Mesendoderm (in vitro differentiated cells): ENCODE measurements at regions not wholly inside any gene's neighbourhood (a gene's known extent, or its start where the extent isn't known, plus 50 kb on each side); places are given as distances from the start of the nearest gene placed in this dataset.
"Not testable (repeated sequence)": the region's sequence is repeated elsewhere in the genome, so short reads cannot be mapped to it uniquely, and the experiment has no call there.

Source experiments
- DNase-seq: peaks from one replicate; pipeline ENCODE4 v3.0.0; 2013
- H2AK5ac ChIP-seq: 2 replicates; pipeline ENCODE4 v1.6.1; 2013; ENCODE audit warnings: low read length, inconsistent platforms
- H2BK120ac ChIP-seq: 2 replicates; pipeline ENCODE4 v1.6.1; 2013; ENCODE audit warnings: low read depth, mild to moderate bottlenecking, low read length, moderate library complexity, mixed read lengths
- H2BK15ac ChIP-seq: replicated peaks from 2 replicates; pipeline ENCODE4 v1.6.1; 2013; ENCODE audit warnings: low read depth, mild to moderate bottlenecking, moderate library complexity
- H2BK5ac ChIP-seq: 2 replicates; pipeline ENCODE4 v1.6.1; 2013; ENCODE audit warnings: low read length, inconsistent platforms
- H3K18ac ChIP-seq: 2 replicates; pipeline ENCODE4 v1.6.1; 2013; ENCODE audit warnings: mild to moderate bottlenecking, low read length, mixed read lengths
- H3K23ac ChIP-seq: one replicate; pipeline ENCODE4 v1.6.1; 2013; ENCODE audit warnings: low read length
- H3K27ac ChIP-seq: 2 replicates; pipeline ENCODE4 v1.5.1; 2013; ENCODE audit warnings: low read depth, mild to moderate bottlenecking, inconsistent platforms, low read length, moderate library complexity
- H3K27me3 ChIP-seq: 2 replicates; pipeline ENCODE4 v1.6.1; 2013; ENCODE audit warnings: low read length, control low read depth, mild to moderate bottlenecking, inconsistent platforms; ENCODE audit not compliant: insufficient read depth, poor library complexity
- H3K36me3 ChIP-seq: 2 replicates; pipeline ENCODE4 v1.6.1; 2013; ENCODE audit warnings: low read length, inconsistent platforms; ENCODE audit not compliant: control insufficient read depth, insufficient read depth
- H3K4ac ChIP-seq: one replicate; pipeline ENCODE4 v1.6.1; 2013; ENCODE audit warnings: low read depth, mild to moderate bottlenecking, low read length, moderate library complexity
- H3K4me1 ChIP-seq: 2 replicates; pipeline ENCODE4 v1.6.1; 2013; ENCODE audit warnings: low read depth, low read length, inconsistent platforms; ENCODE audit not compliant: control insufficient read depth
- H3K4me2 ChIP-seq: 2 replicates; pipeline ENCODE4 v1.6.1; 2013; ENCODE audit warnings: low read length
- H3K4me3 ChIP-seq: 2 replicates; pipeline ENCODE4 v1.5.1; 2013; ENCODE audit warnings: mild to moderate bottlenecking, low read length
- H3K56ac ChIP-seq: one replicate; pipeline ENCODE4 v1.6.1; 2013; ENCODE audit warnings: low read length
- H3K79me1 ChIP-seq: 2 replicates; pipeline ENCODE4 v1.6.1; 2013; ENCODE audit warnings: low read length, inconsistent platforms
- H3K79me2 ChIP-seq: 2 replicates; pipeline ENCODE4 v1.6.1; 2013; ENCODE audit warnings: mild to moderate bottlenecking, low read length; ENCODE audit not compliant: control insufficient read depth, insufficient read depth
- H3K9ac ChIP-seq: 2 replicates; pipeline ENCODE4 v1.6.1; 2013; ENCODE audit warnings: low read length, inconsistent platforms
- H4K5ac ChIP-seq: one replicate; pipeline ENCODE4 v1.6.1; 2013; ENCODE audit warnings: low read length
- H4K8ac ChIP-seq: one replicate; pipeline ENCODE4 v1.6.1; 2013; ENCODE audit warnings: low read depth, mild to moderate bottlenecking, control low read depth, low read length, moderate library complexity
- WGBS: extraction: QIAGEN DNeasy Blood & Tissue Kit; methylation state at CpG from one replicate; pipeline ENCODE4 v1.1.7; 2013; ENCODE audit warnings: low lambda C conversion rate, missing lambda C conversion rate; ENCODE audit not compliant: insufficient coverage; ENCODE audit errors: extremely low coverage; 5-methylcytosine and 5-hydroxymethylcytosine counted together

- not testable (repeated sequence) for H3K4me1 ChIP-seq, H3K18ac ChIP-seq, DNase-seq, H2BK120ac ChIP-seq, H2BK15ac ChIP-seq, H2BK5ac ChIP-seq, H3K27me3 ChIP-seq, H3K56ac ChIP-seq, H4K8ac ChIP-seq, H2AK5ac ChIP-seq, H3K27ac ChIP-seq, H3K36me3 ChIP-seq, H3K4me2 ChIP-seq, H3K79me1 ChIP-seq, H4K5ac ChIP-seq, H3K4me3 ChIP-seq, H3K79me2 ChIP-seq, H3K23ac ChIP-seq, H3K4ac ChIP-seq, H3K9ac ChIP-seq
- WGBS: no CpG with 5 or more reads among the region's 3 CpGs
Measured at GRCh38 chr20:41699673-41700072, 81.5 kb upstream of the CHD6 start.

- WGBS: no CpG with 5 or more reads among the region's 6 CpGs
- H3K4me1 ChIP-seq: no peaks in the 10 kb centered on the region
- peak; percentile 66 for DNase-seq
Measured at GRCh38 chr20:41697861-41698559, 79.8 kb upstream of the CHD6 start.

GRCh38 chr20:41696428-41696827 is 78.3 kb upstream of the CHD6 start:
- H3K9ac ChIP-seq: no peak overlapping the region
- H3K79me1 ChIP-seq: no peaks in the 10 kb centered on the region
- no peaks in the 10 kb centered on the region for H3K36me3 ChIP-seq
- no CpG with 5 or more reads among the region's 3 CpGs for WGBS
- no peak overlapping the region for H4K8ac ChIP-seq
- no peaks in the 10 kb centered on the region for H3K79me2 ChIP-seq
- H3K4me2 ChIP-seq: no peak overlapping the region
- no peaks in the 10 kb centered on the region for H3K4me1 ChIP-seq
- H3K4ac ChIP-seq: no peak overlapping the region
- H2BK5ac ChIP-seq: no peak overlapping the region
- H2AK5ac ChIP-seq: no peak overlapping the region
- no peak overlapping the region for H3K56ac ChIP-seq
- no peak overlapping the region for H3K4me3 ChIP-seq
- H3K23ac ChIP-seq: no peak overlapping the region
- no peaks in the 10 kb centered on the region for H3K27me3 ChIP-seq
- H4K5ac ChIP-seq: no peak overlapping the region
- no peak for DNase-seq
- H3K27ac ChIP-seq: no peak overlapping the region
- H2BK15ac ChIP-seq: no peak overlapping the region
- H2BK120ac ChIP-seq: no peak overlapping the region
- H3K18ac ChIP-seq: no peak overlapping the region

More at GRCh38 chr20:41697861-41698559, 79.8 kb upstream of the CHD6 start:
- no peak overlapping the region for H3K27ac ChIP-seq
- no peak overlapping the region for H2BK5ac ChIP-seq
- H4K5ac ChIP-seq: no peak overlapping the region
- H3K23ac ChIP-seq: no peak overlapping the region
- no peak overlapping the region for H3K4ac ChIP-seq
- H2AK5ac ChIP-seq: no peak overlapping the region
- H3K4me3 ChIP-seq: no peak overlapping the region
- no peak overlapping the region for H3K56ac ChIP-seq
- H3K9ac ChIP-seq: no peak overlapping the region
- H3K36me3 ChIP-seq: no peaks in the 10 kb centered on the region
- no peak overlapping the region for H3K18ac ChIP-seq
- H3K79me1 ChIP-seq: no peaks in the 10 kb centered on the region
- no peak overlapping the region for H2BK15ac ChIP-seq
- H3K27me3 ChIP-seq: no peaks in the 10 kb centered on the region
- H3K79me2 ChIP-seq: no peaks in the 10 kb centered on the region
- no peak overlapping the region for H4K8ac ChIP-seq
- no peak overlapping the region for H2BK120ac ChIP-seq
- H3K4me2 ChIP-seq: no peak overlapping the region

- H2AK5ac ChIP-seq: no peak overlapping the region
- H3K79me2 ChIP-seq: no peaks in the 10 kb centered on the region
- H3K27me3 ChIP-seq: no peaks in the 10 kb centered on the region
- H3K4me3 ChIP-seq: no peak overlapping the region
- no peak overlapping the region for H3K56ac ChIP-seq
- H3K4me2 ChIP-seq: no peak overlapping the region
- no peak overlapping the region for H3K9ac ChIP-seq
- no peak overlapping the region for H3K18ac ChIP-seq
- no peaks in the 10 kb centered on the region for H3K4me1 ChIP-seq
- no peak overlapping the region for H4K5ac ChIP-seq
- no peak overlapping the region for H4K8ac ChIP-seq
- H2BK15ac ChIP-seq: no peak overlapping the region
- H2BK120ac ChIP-seq: no peak overlapping the region
- no peak overlapping the region for H3K27ac ChIP-seq
- no peaks in the 10 kb centered on the region for H3K79me1 ChIP-seq
- no peak for DNase-seq
- H2BK5ac ChIP-seq: no peak overlapping the region
- H3K36me3 ChIP-seq: no peaks in the 10 kb centered on the region
- no peak overlapping the region for H3K4ac ChIP-seq
- H3K23ac ChIP-seq: no peak overlapping the region
- WGBS: no CpG with 5 or more reads among the region's 2 CpGs
Measured at GRCh38 chr20:41694796-41695195, 76.6 kb upstream of the CHD6 start.

GRCh38 chr20:41693136-41693979 is 75.2 kb upstream of the CHD6 start:
- Histone ChIP-seq H3K9ac (peak overlapping the region; percentile 85), H3K4me3 (peak overlapping the region; percentile 84), H3K27me3 (no peaks in the 10 kb centered on the region), H2BK15ac (no peak overlapping the region), H4K5ac (peak overlapping the region; percentile 59), H2AK5ac (no peak overlapping the region), H3K4me1 (no peaks in the 10 kb centered on the region), H4K8ac (no peak overlapping the region), H3K4me2 (peak overlapping the region; percentile 96), H3K27ac (peak overlapping the region; percentile 68), H3K18ac (peak overlapping the region; percentile 30), H3K56ac (peak overlapping the region; percentile 98), H3K79me2 (no peaks in the 10 kb centered on the region), H3K4ac (peak overlapping the region; percentile 28), H3K23ac (peak overlapping the region; percentile 34), H2BK5ac (no peak overlapping the region), H3K36me3 (no peaks in the 10 kb centered on the region), H3K79me1 (no peaks in the 10 kb centered on the region), H2BK120ac (no peak overlapping the region)
- DNase-seq: peak; percentile 96
- no CpG with 5 or more reads among the region's 33 CpGs for WGBS
